Nephron progenitor cell (in vitro differentiated cells): ENCODE measurements at regions not wholly inside any gene's neighbourhood (a gene's known extent, or its start where the extent isn't known, plus 50 kb on each side); places are given as distances from the start of the nearest gene placed in this dataset.

ENCODE experiments used
- DNase-seq: peaks from one replicate; pipeline ENCODE4 v3.0.0; 2021
- H3K27ac Mint-ChIP-seq: 2 replicates; pipeline ENCODE4 v1.8.0; 2021; ENCODE audit warnings: mild to moderate bottlenecking, moderate library complexity, mixed read lengths
- H3K27me3 Mint-ChIP-seq: 2 replicates; pipeline ENCODE4 v1.8.0; 2021; ENCODE audit warnings: mild to moderate bottlenecking, low read depth, mixed read lengths; ENCODE audit not compliant: poor library complexity
- H3K36me3 Mint-ChIP-seq: 2 replicates; pipeline ENCODE4 v1.8.0; 2021; ENCODE audit warnings: low read depth, mixed read lengths
- H3K4me1 Mint-ChIP-seq: 2 replicates; pipeline ENCODE4 v1.8.0; 2021; ENCODE audit warnings: mixed read lengths
- H3K4me3 Mint-ChIP-seq: 2 replicates; pipeline ENCODE4 v1.8.0; 2021; ENCODE audit warnings: mild to moderate bottlenecking, moderate library complexity, mixed read lengths
- H3K9me3 Mint-ChIP-seq: 2 replicates; pipeline ENCODE4 v1.8.0; 2021; ENCODE audit warnings: mild to moderate bottlenecking, moderate library complexity, mixed read lengths
- TF ChIP-seq, protein P1 (sequence below): fragments of 200-600 bp; sonication (generic); IDR thresholded peaks from 2 replicates; pipeline ENCODE4 v1.5.0; 2021; ENCODE audit warnings: antibody characterized with exemption

DNA sequence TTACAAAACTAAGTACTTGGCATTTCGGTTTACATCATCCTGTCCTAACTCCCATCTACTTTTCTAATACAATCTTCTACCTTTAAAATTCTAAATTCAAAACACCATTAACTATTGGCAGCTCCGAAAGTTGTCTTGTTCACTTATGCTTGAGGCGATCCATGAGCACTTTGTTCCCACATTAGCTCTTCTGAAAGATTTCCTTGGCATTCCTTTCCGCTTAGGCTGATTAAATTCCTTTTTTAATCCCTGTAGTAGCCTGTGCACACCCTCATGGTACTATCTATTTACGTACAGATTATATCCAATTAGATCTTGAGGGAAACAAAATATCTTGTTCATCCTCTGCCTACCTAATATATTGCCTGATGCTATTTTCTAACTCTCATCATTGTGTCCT lies 480.7 kb downstream of the PRKD1 start:
- Mint-ChIP-seq H3K9me3 (no peaks in the 10 kb centered on the region), H3K36me3 (no peaks in the 10 kb centered on the region), H3K27ac (no peak overlapping the region)

GRCh38 chr14:29451941-29452340 lies 475.7 kb downstream of the PRKD1 start:
- Mint-ChIP-seq H3K9me3 (no peaks in the 10 kb centered on the region), H3K4me1 (no peaks in the 10 kb centered on the region), H3K27ac (no peak overlapping the region), H3K4me3 (no peak overlapping the region), H3K27me3 (peaks cover 7% of the 10 kb centered on the region), H3K36me3 (no peaks in the 10 kb centered on the region)
- no peak for DNase-seq
- TF ChIP-seq, protein P1, sequence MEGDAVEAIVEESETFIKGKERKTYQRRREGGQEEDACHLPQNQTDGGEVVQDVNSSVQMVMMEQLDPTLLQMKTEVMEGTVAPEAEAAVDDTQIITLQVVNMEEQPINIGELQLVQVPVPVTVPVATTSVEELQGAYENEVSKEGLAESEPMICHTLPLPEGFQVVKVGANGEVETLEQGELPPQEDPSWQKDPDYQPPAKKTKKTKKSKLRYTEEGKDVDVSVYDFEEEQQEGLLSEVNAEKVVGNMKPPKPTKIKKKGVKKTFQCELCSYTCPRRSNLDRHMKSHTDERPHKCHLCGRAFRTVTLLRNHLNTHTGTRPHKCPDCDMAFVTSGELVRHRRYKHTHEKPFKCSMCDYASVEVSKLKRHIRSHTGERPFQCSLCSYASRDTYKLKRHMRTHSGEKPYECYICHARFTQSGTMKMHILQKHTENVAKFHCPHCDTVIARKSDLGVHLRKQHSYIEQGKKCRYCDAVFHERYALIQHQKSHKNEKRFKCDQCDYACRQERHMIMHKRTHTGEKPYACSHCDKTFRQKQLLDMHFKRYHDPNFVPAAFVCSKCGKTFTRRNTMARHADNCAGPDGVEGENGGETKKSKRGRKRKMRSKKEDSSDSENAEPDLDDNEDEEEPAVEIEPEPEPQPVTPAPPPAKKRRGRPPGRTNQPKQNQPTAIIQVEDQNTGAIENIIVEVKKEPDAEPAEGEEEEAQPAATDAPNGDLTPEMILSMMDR: no peak

More for the DNA sequence above, 480.7 kb downstream of the PRKD1 start:
- no peaks in the 10 kb centered on the region for H3K4me1 Mint-ChIP-seq
- H3K4me3 Mint-ChIP-seq: no peak overlapping the region
- peaks cover 9% of the 10 kb centered on the region for H3K27me3 Mint-ChIP-seq
- no peak for DNase-seq
- TF ChIP-seq, protein P1: no peak

DNA sequence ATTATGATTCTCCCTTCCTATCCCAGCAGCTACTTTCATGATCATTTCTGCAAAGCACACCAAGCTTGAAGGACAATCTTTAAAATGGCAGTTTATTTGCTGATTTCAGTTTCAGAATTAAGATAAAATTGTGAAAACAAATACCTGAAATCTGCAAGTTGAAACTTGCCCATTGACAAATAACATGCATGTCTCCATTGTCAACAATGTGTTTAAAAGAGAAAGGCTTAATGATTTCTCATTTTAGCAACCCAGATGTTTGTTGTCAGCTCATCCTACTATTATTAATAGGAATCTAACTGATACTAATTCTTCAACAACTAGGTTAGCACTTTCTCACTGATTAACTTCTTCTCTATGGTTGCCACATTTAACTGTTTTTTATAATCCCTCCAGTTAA lies 474.6 kb downstream of the PRKD1 start:
- no peaks in the 10 kb centered on the region for H3K4me1 Mint-ChIP-seq

GRCh38 chr14:29454026-29454693 lies 473.5 kb downstream of the PRKD1 start:
- no peak overlapping the region for H3K4me3 Mint-ChIP-seq
- TF ChIP-seq, protein P1: no peak

More for the DNA sequence above, 474.6 kb downstream of the PRKD1 start:
- no peak overlapping the region for H3K4me3 Mint-ChIP-seq
- no peak for DNase-seq
- no peaks in the 10 kb centered on the region for H3K9me3 Mint-ChIP-seq
- peaks cover 6% of the 10 kb centered on the region for H3K27me3 Mint-ChIP-seq
- TF ChIP-seq, protein P1: no peak
- no peak overlapping the region for H3K27ac Mint-ChIP-seq
- H3K36me3 Mint-ChIP-seq: no peaks in the 10 kb centered on the region

DNA sequence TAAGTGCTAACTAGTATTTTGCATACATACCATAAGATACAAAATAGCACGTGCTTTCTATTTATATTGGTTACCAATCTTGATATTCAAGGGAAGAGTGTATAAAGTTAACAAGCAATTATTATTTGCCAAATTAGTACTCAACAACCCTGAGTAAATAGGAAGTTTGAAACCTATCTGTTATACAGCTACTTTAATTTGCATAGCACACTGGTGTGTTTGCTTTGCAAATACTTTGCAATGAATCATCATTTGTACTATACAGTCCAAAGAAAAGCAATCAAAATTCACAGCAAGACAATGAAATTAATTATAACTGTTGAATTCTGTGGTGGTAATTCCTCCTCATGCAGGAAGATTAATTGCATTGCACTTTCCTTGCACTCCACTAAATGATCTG lies 469.1 kb downstream of the PRKD1 start:
- H3K4me3 Mint-ChIP-seq: no peak overlapping the region
- H3K27ac Mint-ChIP-seq: no peak overlapping the region
- DNase-seq: no peak
- H3K27me3 Mint-ChIP-seq: no peaks in the 10 kb centered on the region
- no peaks in the 10 kb centered on the region for H3K9me3 Mint-ChIP-seq
- TF ChIP-seq, protein P1: no peak
- no peaks in the 10 kb centered on the region for H3K4me1 Mint-ChIP-seq
- no peaks in the 10 kb centered on the region for H3K36me3 Mint-ChIP-seq

More at GRCh38 chr14:29454026-29454693, 473.5 kb downstream of the PRKD1 start:
- H3K4me1 Mint-ChIP-seq: no peaks in the 10 kb centered on the region
- no peaks in the 10 kb centered on the region for H3K36me3 Mint-ChIP-seq
- H3K9me3 Mint-ChIP-seq: no peaks in the 10 kb centered on the region
- no peak overlapping the region for H3K27ac Mint-ChIP-seq
- DNase-seq: no peak
- H3K27me3 Mint-ChIP-seq: peaks cover 6% of the 10 kb centered on the region

- Mint-ChIP-seq H3K4me3 (no peak overlapping the region), H3K36me3 (no peaks in the 10 kb centered on the region), H3K9me3 (no peaks in the 10 kb centered on the region), H3K27ac (no peak overlapping the region), H3K4me1 (no peaks in the 10 kb centered on the region), H3K27me3 (no peaks in the 10 kb centered on the region)
- DNase-seq: no peak
- TF ChIP-seq, protein P1: no peak
Observed at GRCh38 chr14:29459531-29459930, 468.1 kb downstream of the PRKD1 start.
